ENCODE measurements at regions not wholly inside any gene's neighbourhood (a gene's known extent, or its start where the extent isn't known, plus 50 kb on each side); places are given as distances from the start of the nearest gene placed in this dataset.

GRCh38 chrX:39957816-39958566 lies 139.8 kb downstream of the BCOR start:
- TF ChIP-seq JUND (IDR thresholded peaks at IDR 0.05) (no peak), SP1 (IDR thresholded peaks at IDR 0.05; ENCODE audit: low read depth) (no peak), CTCF (IDR thresholded peaks at IDR 0.05 in 2 of 3, conservative IDR thresholded peaks at IDR 0.05 in 1 of 3; ENCODE audit: borderline replicate concordance in 1 of 3, insufficient read depth in 1 of 3, low read depth in 2 of 3, low read length in 2 of 3) (no peak), POLR2A (IDR thresholded peaks at IDR 0.05; ENCODE audit: borderline replicate concordance, extremely low read depth, insufficient read depth, insufficient read length) (no peak), YY1 (IDR thresholded peaks at IDR 0.05; ENCODE audit: extremely low read depth, insufficient replicate concordance, low read depth, low read length) (no peak), TCF7L2 (IDR thresholded peaks at IDR 0.05; ENCODE audit: borderline replicate concordance, extremely low read depth, insufficient read depth, insufficient read length) (no peak), SIN3A (IDR thresholded peaks at IDR 0.05; ENCODE audit: low read depth) (no peak), ZNF274 (IDR thresholded peaks at IDR 0.05; ENCODE audit: low read depth, low read length) (no peak), EGR1 (IDR thresholded peaks at IDR 0.05; ENCODE audit: low read depth) (no peak), EZH2 (IDR thresholded peaks at IDR 0.05) (no peak), POLR2AphosphoS5 (IDR thresholded peaks at IDR 0.05; ENCODE audit: low read depth, low read length) (no peak)

Measured in HCT116 (cell line).